AG04449 (cell line): ENCODE measurements at regions not wholly inside any gene's neighbourhood (a gene's known extent, or its start where the extent isn't known, plus 50 kb on each side); places are given as distances from the start of the nearest gene placed in this dataset.

Experiments used
- CTCF ChIA-PET: fragments of 350-600 bp; formaldehyde crosslinking; extraction: SDS; loops from one replicate; lab custom pipeline; 2021; ENCODE audit warnings: antibody characterized with exemption; lab: Yijun Ruan, JAX
- POLR2A ChIA-PET: fragments of 400-600, 350-600 bp; formaldehyde crosslinking; extraction: SDS; loops from one replicate; lab custom pipeline; 2020; ENCODE audit warnings: antibody characterized with exemption, inconsistent platforms; lab: Yijun Ruan, JAX
- DNase-seq: peaks from one replicate; pipeline ENCODE4 v3.0.0-alpha.2; 2010; ENCODE audit warnings: low read depth, low spot score
- H3K4me3 ChIP-seq: 2 replicates; pipeline ENCODE4 v1.5.1; 2011; ENCODE audit warnings: low read depth, mild to moderate bottlenecking, control low read depth, low read length
- TF ChIP-seq, protein P1 (sequence below): IDR thresholded peaks from one replicate; pipeline ENCODE4 v1.5.1; 2011; ENCODE audit warnings: mild to moderate bottlenecking, moderate library complexity, low read length, control low read depth, inconsistent platforms; ENCODE audit not compliant: insufficient read depth; ENCODE audit errors: missing control alignments

GRCh38 chr12:124426594-124427555, 132.0 kb downstream of the RFLNA start:
- ChIA-PET CTCF (interaction anchor here (1.5 to 2.0 kb wide), 2 partner anchors 47 to 348 kb away, joined by 4 to 10 read pairs; no protein-coding TSS in a partner anchor), POLR2A (interaction anchor here (1.2 kb wide), 1 partner anchor 28 kb away, joined by 5 read pairs; no protein-coding TSS in a partner anchor)
- no peak overlapping the region for H3K4me3 ChIP-seq
- DNase-seq = no peak
- TF ChIP-seq, protein P1, sequence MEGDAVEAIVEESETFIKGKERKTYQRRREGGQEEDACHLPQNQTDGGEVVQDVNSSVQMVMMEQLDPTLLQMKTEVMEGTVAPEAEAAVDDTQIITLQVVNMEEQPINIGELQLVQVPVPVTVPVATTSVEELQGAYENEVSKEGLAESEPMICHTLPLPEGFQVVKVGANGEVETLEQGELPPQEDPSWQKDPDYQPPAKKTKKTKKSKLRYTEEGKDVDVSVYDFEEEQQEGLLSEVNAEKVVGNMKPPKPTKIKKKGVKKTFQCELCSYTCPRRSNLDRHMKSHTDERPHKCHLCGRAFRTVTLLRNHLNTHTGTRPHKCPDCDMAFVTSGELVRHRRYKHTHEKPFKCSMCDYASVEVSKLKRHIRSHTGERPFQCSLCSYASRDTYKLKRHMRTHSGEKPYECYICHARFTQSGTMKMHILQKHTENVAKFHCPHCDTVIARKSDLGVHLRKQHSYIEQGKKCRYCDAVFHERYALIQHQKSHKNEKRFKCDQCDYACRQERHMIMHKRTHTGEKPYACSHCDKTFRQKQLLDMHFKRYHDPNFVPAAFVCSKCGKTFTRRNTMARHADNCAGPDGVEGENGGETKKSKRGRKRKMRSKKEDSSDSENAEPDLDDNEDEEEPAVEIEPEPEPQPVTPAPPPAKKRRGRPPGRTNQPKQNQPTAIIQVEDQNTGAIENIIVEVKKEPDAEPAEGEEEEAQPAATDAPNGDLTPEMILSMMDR = no peak

GRCh38 chr12:124425667-124426066, 130.8 kb downstream of the RFLNA start:
- ChIA-PET POLR2A (interaction anchor here (1.3 to 1.5 kb wide), 2 partner anchors 14 to 37 kb away, joined by 3 to 5 read pairs; no protein-coding TSS in a partner anchor), CTCF (interaction anchor here (1.0 to 1.8 kb wide), 4 partner anchors 14 to 340 kb away, joined by 3 to 5 read pairs (median 3); no protein-coding TSS in a partner anchor)
- TF ChIP-seq, protein P1 = no peak
- DNase-seq = no peak
- H3K4me3 ChIP-seq = no peak overlapping the region

- DNase-seq = no peak
- CTCF ChIA-PET = interaction anchor here (1.0 to 1.8 kb wide), 5 partner anchors 9 to 341 kb away, joined by 3 to 5 read pairs (median 3); no protein-coding TSS in a partner anchor
- POLR2A ChIA-PET = interaction anchor here (0.6 to 1.5 kb wide), 2 partner anchors 10 to 36 kb away, joined by 3 to 5 read pairs; no protein-coding TSS in a partner anchor
- TF ChIP-seq, protein P1 = no peak
- H3K4me3 ChIP-seq = no peak overlapping the region
These were observed 129.6 kb downstream of the RFLNA start for GRCh38 chr12:124424516-124424905.

DNA sequence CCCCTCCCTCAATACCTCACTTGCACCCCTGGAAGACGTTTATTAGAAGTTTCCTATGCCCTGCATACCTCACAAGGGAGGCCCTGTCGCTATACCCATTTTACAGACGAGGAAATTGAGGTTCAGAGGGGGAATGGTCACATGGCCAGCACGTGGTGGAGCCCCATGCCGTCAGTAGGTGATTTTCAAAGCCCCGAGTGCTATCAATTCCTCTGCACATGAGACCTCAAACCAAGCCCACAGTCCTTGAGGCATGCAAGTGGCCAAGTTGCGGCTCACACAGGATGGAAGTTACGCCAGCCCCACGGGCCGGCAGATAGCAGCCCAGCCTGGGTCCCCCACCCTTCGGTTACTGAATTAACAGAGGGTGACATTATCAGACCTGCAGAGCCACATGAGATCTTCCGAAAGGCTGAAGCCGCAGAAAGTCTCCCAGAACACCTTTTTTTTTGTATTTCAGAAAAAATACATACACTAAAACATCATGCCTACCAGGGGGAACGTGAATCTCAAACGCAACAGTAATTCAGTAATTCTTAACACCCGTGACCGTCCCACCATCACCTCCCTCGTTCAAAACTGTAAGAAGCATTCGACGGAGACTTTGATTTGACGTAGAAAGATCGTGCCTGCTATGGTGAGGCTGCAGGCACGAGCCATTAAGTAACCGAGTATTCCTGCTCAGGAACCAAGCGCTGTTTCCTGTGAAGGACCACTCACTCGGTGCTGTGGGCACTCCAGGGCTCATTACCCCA, 129.0 kb downstream of the RFLNA start:
- H3K4me3 ChIP-seq = no peak overlapping the region
- TF ChIP-seq, protein P1 = no peak
- DNase-seq = no peak
- POLR2A ChIA-PET = interaction anchor here (1.5 kb wide), 1 partner anchor 35 kb away, joined by 5 read pairs; no protein-coding TSS in a partner anchor
- CTCF ChIA-PET = interaction anchor here (1.1 to 1.8 kb wide), 3 partner anchors 8 to 342 kb away, joined by 3 to 5 read pairs (median 3); no protein-coding TSS in a partner anchor

DNA sequence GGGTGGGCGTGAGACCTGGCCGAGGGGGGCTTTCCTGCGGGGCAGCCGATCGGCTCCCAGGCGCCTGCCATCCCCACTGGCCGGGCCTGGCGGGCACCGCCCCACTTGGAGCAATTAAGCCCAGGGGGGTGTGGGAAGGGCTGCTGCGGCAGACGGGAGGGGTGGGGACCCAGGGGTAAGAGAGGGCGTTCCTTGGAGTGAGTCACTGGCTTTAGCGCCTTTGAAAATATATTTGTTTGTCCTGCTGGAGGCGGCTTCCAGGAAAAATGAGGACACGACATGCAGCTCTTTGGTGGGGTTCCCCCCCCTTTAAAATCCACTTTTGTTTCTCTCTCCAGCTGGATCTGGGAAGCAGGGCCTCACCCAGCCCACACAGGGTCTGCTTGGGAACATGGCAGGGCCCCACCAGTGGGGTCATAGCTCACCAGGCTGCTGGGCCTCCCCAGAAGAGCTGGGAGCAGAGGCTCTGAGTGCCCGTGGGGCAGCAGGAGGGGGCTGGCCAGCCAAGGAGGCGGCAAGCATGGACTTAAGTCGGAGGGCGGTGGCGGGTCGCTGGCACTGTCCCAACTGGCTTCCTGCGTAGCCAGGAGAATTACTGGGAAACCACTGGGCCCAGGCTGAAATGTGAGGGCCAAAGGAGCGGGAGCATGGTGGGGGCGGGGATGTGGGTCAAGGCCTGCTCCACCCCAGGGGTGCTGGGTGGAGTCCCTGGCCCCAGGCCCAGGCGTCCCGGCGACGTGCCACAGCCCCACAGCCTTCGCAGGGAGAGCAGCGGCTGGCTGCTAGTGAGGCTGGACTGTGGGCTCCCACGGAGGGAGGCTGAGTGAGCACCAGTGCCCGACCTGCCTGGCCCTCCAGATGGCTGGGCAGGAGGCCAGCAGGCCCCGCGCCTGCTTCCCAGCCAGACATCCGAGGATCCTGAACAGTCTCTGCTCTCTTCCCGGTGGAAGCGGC, 128.0 kb downstream of the RFLNA start:
- CTCF ChIA-PET = interaction anchor here (1.2 to 1.5 kb wide), 2 partner anchors 12 to 24 kb away, joined by 3 to 5 read pairs; no protein-coding TSS in a partner anchor
- peak overlapping the region; percentile 48 for H3K4me3 ChIP-seq
- DNase-seq = peak; percentile 63
- POLR2A ChIA-PET = interaction anchor here (0.6 to 1.3 kb wide), 4 partner anchors 11 to 96 kb away, joined by 3 to 7 read pairs (median 3); no protein-coding TSS in a partner anchor
- TF ChIP-seq, protein P1 = no peak
